IMR-90 (cell line): ENCODE measurements at regions not wholly inside any gene's neighbourhood (a gene's known extent, or its start where the extent isn't known, plus 50 kb on each side); places are given as distances from the start of the nearest gene placed in this dataset.

Experiments
- ATAC-seq: fragments of 200-7000 bp; cut with Tn5 transposase; 2 replicates; pipeline ENCODE4 v1.9.1; 2020; ENCODE audit warnings: low read depth, mild to moderate bottlenecking, moderate library complexity
- BruUV-seq: library from RNA; stranded (reverse); fragments of 400-500 nt; replicated peaks from 2 replicates; lab custom pipeline; 2021; lab: Mats Ljungman, UMichigan
- CTCF ChIA-PET: fragments of 300-600 bp; formaldehyde crosslinking; extraction: SDS; loops from one replicate; lab custom pipeline; 2021; ENCODE audit warnings: antibody characterized with exemption; lab: Yijun Ruan, JAX
- POLR2A ChIA-PET: fragments of 300-600 bp; sonication (Branson Sonifier 250); formaldehyde crosslinking; loops from one replicate; lab custom pipeline; 2022; ENCODE audit warnings: antibody characterized with exemption; ENCODE audit not compliant: unreplicated experiment; lab: Charles Lee
- DNase-seq: peaks from one replicate; pipeline ENCODE4 v3.0.0; 2013
- H2AFZ ChIP-seq: replicated peaks from 2 replicates; pipeline ENCODE3; 2013; ENCODE audit warnings: low read length, mild to moderate bottlenecking; ENCODE audit not compliant: poor library complexity
- H2AK5ac ChIP-seq: 2 replicates; pipeline ENCODE4 v1.6.1; 2013; ENCODE audit warnings: low read depth, low read length, inconsistent platforms
- H2AK9ac ChIP-seq: replicated peaks from 2 replicates; pipeline ENCODE3; 2013; ENCODE audit warnings: mild to moderate bottlenecking, low read depth, low read length, moderate library complexity; ENCODE audit not compliant: poor library complexity
- H2BK120ac ChIP-seq: 2 replicates; pipeline ENCODE4 v1.6.1; 2013; ENCODE audit warnings: low read depth, low read length, inconsistent platforms
- H2BK15ac ChIP-seq: 3 replicates; pipeline ENCODE4 v1.6.1; 2013; ENCODE audit warnings: low read depth, low read length, inconsistent platforms
- H2BK20ac ChIP-seq: 2 replicates; pipeline ENCODE4 v1.6.1; 2013; ENCODE audit warnings: low read depth, mild to moderate bottlenecking, inconsistent platforms, low read length, moderate library complexity
- H2BK5ac ChIP-seq: 2 replicates; pipeline ENCODE4 v1.6.1; 2013; ENCODE audit warnings: mild to moderate bottlenecking, low read depth, low read length, inconsistent platforms; ENCODE audit not compliant: poor library complexity, severe bottlenecking
- H3K14ac ChIP-seq: replicated peaks from 2 replicates; pipeline ENCODE4 v1.6.1; 2013; ENCODE audit warnings: low read depth, low read length, inconsistent platforms
- H3K18ac ChIP-seq: 2 replicates; pipeline ENCODE4 v1.6.1; 2013; ENCODE audit warnings: low read depth, low read length, control low read depth
- H3K23ac ChIP-seq: 2 replicates; pipeline ENCODE4 v1.6.1; 2013; ENCODE audit warnings: low read depth, low read length, inconsistent platforms
- H3K27ac ChIP-seq: 2 replicates; pipeline ENCODE4 v1.5.1; 2013; ENCODE audit warnings: mild to moderate bottlenecking, control low read depth, low read length; ENCODE audit not compliant: insufficient read depth
- H3K27me3 ChIP-seq: 2 replicates; pipeline ENCODE4 v1.6.1; 2013; ENCODE audit warnings: low read length; ENCODE audit not compliant: control insufficient read depth, insufficient read depth
- H3K36me3 ChIP-seq: 2 replicates; pipeline ENCODE4 v1.6.1; 2013; ENCODE audit warnings: low read length, mixed read lengths; ENCODE audit not compliant: control insufficient read depth, insufficient read depth
- H3K4ac ChIP-seq: 2 replicates; pipeline ENCODE4 v1.6.1; 2013; ENCODE audit warnings: low read depth, low read length, inconsistent platforms
- H3K4me1 ChIP-seq: 2 replicates; pipeline ENCODE4 v1.6.1; 2013; ENCODE audit warnings: low read length, mixed read lengths; ENCODE audit not compliant: control insufficient read depth, insufficient read depth
- H3K4me2 ChIP-seq: 2 replicates; pipeline ENCODE4 v1.6.1; 2013; ENCODE audit warnings: low read depth, mild to moderate bottlenecking, control low read depth, low read length, moderate library complexity
- H3K4me3 ChIP-seq: 2 replicates; pipeline ENCODE4 v1.5.1; 2013; ENCODE audit warnings: low read depth, mild to moderate bottlenecking, control low read depth, low read length, moderate library complexity; ENCODE audit not compliant: insufficient read depth
- H3K56ac ChIP-seq: 2 replicates; pipeline ENCODE4 v1.6.1; 2013; ENCODE audit warnings: low read length, inconsistent platforms; ENCODE audit not compliant: insufficient read depth; ENCODE audit errors: extremely low read depth
- H3K79me1 ChIP-seq, 2 experiments: 2 replicates each; pipeline ENCODE4 v1.6.1; 2013; ENCODE audit warnings: low read length in 2 of 2, inconsistent platforms in 1 of 2, low read depth in 1 of 2
- H3K9ac ChIP-seq: 2 replicates; pipeline ENCODE4 v1.6.1; 2013; ENCODE audit warnings: low read depth, low read length, control low read depth
- H3K9me1 ChIP-seq: 2 replicates; pipeline ENCODE4 v1.6.1; 2013; ENCODE audit warnings: low read length, inconsistent platforms; ENCODE audit not compliant: insufficient read depth
- H3K9me3 ChIP-seq: 2 replicates; pipeline ENCODE4 v1.6.1; 2013; ENCODE audit warnings: low read length; ENCODE audit not compliant: control insufficient read depth, insufficient read depth
- H4K20me1 ChIP-seq: 2 replicates; pipeline ENCODE4 v1.6.1; 2013; ENCODE audit warnings: low read length, inconsistent platforms; ENCODE audit not compliant: insufficient read depth
- H4K5ac ChIP-seq: 2 replicates; pipeline ENCODE4 v1.6.1; 2013; ENCODE audit warnings: mild to moderate bottlenecking, low read depth, low read length, control low read depth
- H4K8ac ChIP-seq, 2 experiments: 2 replicates each; pipeline ENCODE4 v1.6.1; 2013; ENCODE audit warnings: low read depth in 2 of 2, low read length in 2 of 2, control low read depth in 1 of 2, inconsistent platforms in 1 of 2
- H4K91ac ChIP-seq: 2 replicates; pipeline ENCODE4 v1.6.1; 2013; ENCODE audit warnings: low read depth, low read length, inconsistent platforms; ENCODE audit not compliant: insufficient read depth
- BHLHE40 ChIP-seq: fragments of 150-350 bp; IDR thresholded peaks from 2 replicates; pipeline ENCODE4 v1.6.1; 2016; ENCODE audit warnings: mild to moderate bottlenecking, low read depth, low read length
- CEBPB ChIP-seq: IDR thresholded peaks from 2 replicates; pipeline ENCODE4 v1.6.1; 2012; ENCODE audit warnings: low read depth, low read length, improper control_type of control experiment
- CHD1 ChIP-seq: IDR thresholded peaks from 2 replicates; pipeline ENCODE4 v1.6.1; 2012; ENCODE audit warnings: low read depth, low read length, improper control_type of control experiment
- CTCF ChIP-seq: conservative IDR thresholded peaks from 2 replicates; pipeline ENCODE4 v1.5.1; 2012; ENCODE audit warnings: mild to moderate bottlenecking, low read depth, low read length, improper control_type of control experiment
- FOS ChIP-seq: fragments of 150-350 bp; IDR thresholded peaks from 2 replicates; pipeline ENCODE4 v1.6.1; 2016; ENCODE audit warnings: low read depth, low read length
- MAZ ChIP-seq: IDR thresholded peaks from 2 replicates; pipeline ENCODE4 v1.6.1; 2012; ENCODE audit warnings: low read depth, mild to moderate bottlenecking, low read length, improper control_type of control experiment, moderate library complexity, borderline replicate concordance
- MXI1 ChIP-seq: IDR thresholded peaks from 2 replicates; pipeline ENCODE4 v1.6.1; 2012; ENCODE audit warnings: low read depth, mild to moderate bottlenecking, low read length, moderate library complexity, borderline replicate concordance
- NFE2L2 ChIP-seq: fragments of 150-350 bp; IDR thresholded peaks from 2 replicates; pipeline ENCODE4 v1.6.1; 2016; ENCODE audit warnings: low read depth, mild to moderate bottlenecking, low read length
- POLR2A ChIP-seq: IDR thresholded peaks from 2 replicates; pipeline ENCODE4 v1.6.1; 2012; ENCODE audit warnings: mild to moderate bottlenecking, low read depth, low read length
- RAD21 ChIP-seq: IDR thresholded peaks from 2 replicates; pipeline ENCODE4 v1.6.1; 2012; ENCODE audit warnings: low read length, improper control_type of control experiment
- RCOR1 ChIP-seq: IDR thresholded peaks from 2 replicates; pipeline ENCODE4 v1.6.1; 2012; ENCODE audit warnings: mild to moderate bottlenecking, low read length, improper control_type of control experiment; ENCODE audit not compliant: insufficient replicate concordance
- RFX5 ChIP-seq: IDR thresholded peaks from 2 replicates; pipeline ENCODE4 v1.8.0; 2012; ENCODE audit warnings: low read depth, mild to moderate bottlenecking, low read length, moderate library complexity
- SMC3 ChIP-seq: fragments of 150-350 bp; IDR thresholded peaks from 2 replicates; pipeline ENCODE4 v1.6.1; 2016; ENCODE audit warnings: low read depth, mild to moderate bottlenecking, antibody characterized with exemption, low read length, moderate library complexity
- USF2 ChIP-seq: fragments of 150-350 bp; IDR thresholded peaks from 2 replicates; pipeline ENCODE4 v1.6.1; 2017; ENCODE audit warnings: mild to moderate bottlenecking, antibody characterized with exemption, low read length, low read depth
- WGBS, 2 experiments: methylation state at CpG; one replicate each; pipeline versions ENCODE4 v1.1.5 to v1.1.7; 2013; ENCODE audit warnings: missing lambda C conversion rate in 2 of 2; ENCODE audit not compliant: insufficient read length in 1 of 2; ENCODE audit errors: extremely low coverage in 2 of 2; 5-methylcytosine and 5-hydroxymethylcytosine counted together
- dilution Hi-C: fragments of 300-500 bp; cut with HindIII; formaldehyde crosslinking; loops from one replicate; pipeline ENCODE4 v1.14.3; 2018; ENCODE audit warnings: low sequenced_read_pairs; ENCODE audit not compliant: unreplicated experiment
- in situ Hi-C: fragments of 300-500 bp; cut with MboI; formaldehyde crosslinking; loops from 3 replicates; pipeline ENCODE4 v1.14.3; 2019; ENCODE audit warnings: low sequenced_read_pairs, inconsistent platforms, mixed read lengths
- intact Hi-C: fragments of 100-400 bp; cut with micrococcal nuclease; formaldehyde crosslinking; loops from 2 replicates; pipeline ENCODE4 v1.10.0; 2022

- BruUV-seq = no TSS peak
- TF ChIP-seq MXI1 (0 out of 2 replicates have a peak, but pooled peaks have one; percentile 33), RCOR1 (peak; percentile 80), SMC3 (peak; percentile 45), MAZ (peak; percentile 89), CHD1 (no peak; the same call in 1 of the 2 replicates), POLR2A (no peak; the same call in 1 of the 2 replicates), RAD21 (peak; percentile 40), USF2 (peak; percentile 54; the same call in 1 of the 2 replicates), RFX5 (no peak), CEBPB (no peak), FOS (peak; percentile 98), BHLHE40 (peak; percentile 95), CTCF (no peak), NFE2L2 (peak; percentile 64)
Observed at GRCh38 chr16:86294535-86295196, 215.7 kb upstream of the FOXF1 start.

More at GRCh38 chr16:86294535-86295196, 215.7 kb upstream of the FOXF1 start:
- 0% methylated on average over 2 of the region's 16 CpGs; no CpG with 5 or more reads in 1 of the 2 experiments for WGBS, 2 experiments
- peak; percentile 71 for ATAC-seq
- Histone ChIP-seq H2AK5ac (peak overlapping the region; percentile 97), H3K79me1 (peaks cover 11 to 61% of the 10 kb centered on the region in 2 experiments; a peak in 3 of 4 replicates), H2BK120ac (peak overlapping the region; percentile 100), H2BK15ac (peak overlapping the region; percentile 98; the same call in 2 of the 3 replicates), H2BK5ac (peak overlapping the region; percentile 91), H3K27me3 (no peaks in the 10 kb centered on the region), H4K91ac (peak overlapping the region; percentile 100), H3K14ac (peak overlapping the region; percentile 97), H3K23ac (peak overlapping the region; percentile 95), H3K9me3 (no peaks in the 10 kb centered on the region), H4K8ac (peak overlapping the region; percentile 53 to 97), H4K20me1 (no peaks in the 10 kb centered on the region), H3K56ac (peak overlapping the region; percentile 82), H2BK20ac (peak overlapping the region; percentile 99), H4K5ac (peak overlapping the region; percentile 72), H3K9me1 (peaks cover 46% of the 10 kb centered on the region), H2AK9ac (peak overlapping the region; percentile 96), H3K27ac (peak overlapping the region; percentile 85), H3K9ac (peak overlapping the region; percentile 0), H3K4me3 (no peak overlapping the region), H3K4me1 (peaks cover 50% of the 10 kb centered on the region), H3K36me3 (no peaks in the 10 kb centered on the region), H3K4ac (peak overlapping the region; percentile 99), H3K4me2 (peak overlapping the region; percentile 1; the same call in 1 of the 2 replicates), H2AFZ (peak overlapping the region; percentile 79), H3K18ac (peak overlapping the region; percentile 78)
- POLR2A ChIA-PET = interaction anchor here (0.6 kb wide), 1 partner anchor 215 kb away, joined by 6 read pairs; no protein-coding TSS in a partner anchor
- intact Hi-C loops = loop anchor here (2.0 kb wide), 1 partner anchor 36 kb away; no protein-coding TSS in a partner anchor
- dilution Hi-C loops = no loop called here
- CTCF ChIA-PET = interaction anchor here (1.1 kb wide), 1 partner anchor 42 kb away, joined by 5 read pairs; no protein-coding TSS in a partner anchor
- in situ Hi-C loops = loop anchor here (10.0 kb wide), 1 partner anchor 70 kb away; no protein-coding TSS in a partner anchor
- DNase-seq = peak; percentile 98
